ENCODE measurements at regions not wholly inside any gene's neighbourhood (a gene's known extent, or its start where the extent isn't known, plus 50 kb on each side); places are given as distances from the start of the nearest gene placed in this dataset.

DNA sequence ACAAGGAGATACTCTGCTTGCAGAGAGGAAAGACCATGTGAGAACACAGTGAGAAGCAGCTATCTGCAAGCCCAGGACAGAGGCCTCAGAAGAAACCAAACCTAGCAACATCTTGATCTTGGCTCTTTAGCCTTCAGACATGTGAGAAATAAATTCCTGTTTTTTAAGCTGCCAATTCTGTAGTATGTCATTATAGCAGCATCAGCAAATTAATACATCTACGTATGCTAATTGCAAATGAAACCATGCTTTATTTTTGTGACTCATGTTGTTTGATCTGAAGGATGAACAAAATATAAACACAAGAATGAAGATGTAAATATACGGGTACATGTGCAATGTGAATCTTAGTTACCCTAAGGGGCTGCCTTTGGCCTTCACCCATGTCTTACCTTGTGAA is 714.4 kb upstream of the ARPP21 start:
- H3K36me3 ChIP-seq = no peaks in the 10 kb centered on the region
- no peaks in the 10 kb centered on the region for H3K4me1 ChIP-seq
- no peak overlapping the region for H3K4me3 ChIP-seq
- no peaks in the 10 kb centered on the region for H3K27me3 ChIP-seq
- no peak overlapping the region for H3K27ac ChIP-seq
- no peaks in the 10 kb centered on the region for H3K9me3 ChIP-seq
- no peak for TF ChIP-seq CTCF (IDR thresholded peaks at IDR 0.05)
- intact Hi-C loops (cut with DNase I) = no loop called here
- no peak for DNase-seq (ENCODE audit: low spot score in 2 of 2)

- no peaks in the 10 kb centered on the region for H3K9me3 ChIP-seq
- no peak overlapping the region for H3K27ac ChIP-seq
- H3K36me3 ChIP-seq = no peaks in the 10 kb centered on the region
- TF ChIP-seq CTCF (IDR thresholded peaks at IDR 0.05) = no peak
- H3K4me1 ChIP-seq = no peaks in the 10 kb centered on the region
- intact Hi-C loops (cut with DNase I) = no loop called here
- H3K27me3 ChIP-seq = no peaks in the 10 kb centered on the region
- H3K4me3 ChIP-seq = no peak overlapping the region
- no peak for DNase-seq (ENCODE audit: low spot score in 2 of 2)
Observed at GRCh38 chr3:34925851-34926250, 713.5 kb upstream of the ARPP21 start.

DNA sequence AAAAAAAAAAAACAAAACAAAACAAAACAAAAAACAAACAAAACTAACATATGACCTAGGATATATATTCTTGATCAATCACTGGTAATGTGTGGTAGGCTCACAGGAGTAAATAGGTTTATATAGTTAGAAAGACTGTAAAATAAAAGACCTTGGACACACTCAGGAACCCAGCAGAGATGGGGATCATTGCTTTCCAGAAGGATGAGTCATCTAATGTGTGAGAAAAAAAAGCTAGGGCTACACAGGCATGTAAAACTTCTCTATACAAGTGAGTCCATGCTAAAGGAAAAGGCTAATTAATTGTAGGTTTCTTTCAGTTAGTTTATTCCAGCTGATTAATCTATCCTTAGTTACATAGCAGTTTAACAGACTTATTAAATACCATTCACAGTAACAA is 710.3 kb upstream of the ARPP21 start:
- no peaks in the 10 kb centered on the region for H3K9me3 ChIP-seq
- no peak overlapping the region for H3K4me3 ChIP-seq
- DNase-seq (ENCODE audit: low spot score in 2 of 2) = no peak
- TF ChIP-seq CTCF (IDR thresholded peaks at IDR 0.05) = no peak
- H3K4me1 ChIP-seq = no peaks in the 10 kb centered on the region
- no peaks in the 10 kb centered on the region for H3K27me3 ChIP-seq
- H3K36me3 ChIP-seq = no peaks in the 10 kb centered on the region
- intact Hi-C loops (cut with DNase I) = no loop called here
- no peak overlapping the region for H3K27ac ChIP-seq

DNA sequence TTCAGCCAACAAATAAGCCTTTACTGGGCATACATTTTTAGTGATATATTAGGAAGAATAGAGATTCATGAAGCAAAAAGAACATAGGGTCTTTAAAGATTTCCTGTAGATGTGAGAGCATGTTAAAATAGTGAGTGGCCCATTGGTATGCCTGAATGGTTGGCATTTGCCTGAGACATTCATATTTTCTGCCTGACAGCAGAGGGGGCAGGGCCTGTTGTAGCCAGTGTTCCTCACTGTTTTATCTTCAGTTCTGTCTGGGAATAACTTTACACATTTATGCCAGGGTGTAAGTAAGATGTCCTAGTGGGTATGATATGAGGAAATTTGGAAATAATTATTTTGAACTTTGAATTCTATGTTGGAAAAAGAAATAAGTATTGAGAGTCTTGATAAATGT is 704.7 kb upstream of the ARPP21 start:
- intact Hi-C loops (cut with DNase I) = no loop called here
- DNase-seq (ENCODE audit: low spot score in 2 of 2) = no peak
- H3K36me3 ChIP-seq = no peaks in the 10 kb centered on the region

DNA sequence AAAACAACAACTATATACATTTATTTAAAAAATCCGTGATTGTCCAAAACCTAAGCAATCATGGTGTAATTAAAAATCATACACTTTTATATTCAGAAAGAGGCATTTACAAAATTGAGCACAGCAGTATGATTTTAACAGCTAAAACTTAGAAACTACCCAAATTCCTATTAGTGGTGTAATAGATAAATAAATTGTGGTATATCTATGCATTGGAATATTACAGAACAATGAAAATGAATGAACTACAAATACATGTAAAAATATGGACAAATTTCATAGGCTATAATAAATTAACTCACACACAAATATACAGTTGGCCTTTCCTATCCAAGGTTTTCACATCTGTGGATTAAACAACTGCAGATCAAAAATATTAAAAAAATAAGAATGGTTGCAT is 700.5 kb upstream of the ARPP21 start:
- Histone ChIP-seq H3K4me3 (no peak overlapping the region), H3K4me1 (no peaks in the 10 kb centered on the region), H3K9me3 (peaks cover 0 to 5% of the 10 kb centered on the region in 2 donors), H3K36me3 (no peaks in the 10 kb centered on the region), H3K27ac (no peak overlapping the region), H3K27me3 (no peaks in the 10 kb centered on the region)
- intact Hi-C loops (cut with DNase I) = no loop called here
- DNase-seq (ENCODE audit: low spot score in 2 of 2) = no peak
- no peak for TF ChIP-seq CTCF (IDR thresholded peaks at IDR 0.05)

More for the DNA sequence above, 704.7 kb upstream of the ARPP21 start:
- H3K27ac ChIP-seq = no peak overlapping the region
- no peaks in the 10 kb centered on the region for H3K4me1 ChIP-seq
- no peaks in the 10 kb centered on the region for H3K27me3 ChIP-seq
- TF ChIP-seq CTCF (IDR thresholded peaks at IDR 0.05) = no peak
- H3K9me3 ChIP-seq = peaks cover 0 to 5% of the 10 kb centered on the region in 2 donors
- no peak overlapping the region for H3K4me3 ChIP-seq

DNA sequence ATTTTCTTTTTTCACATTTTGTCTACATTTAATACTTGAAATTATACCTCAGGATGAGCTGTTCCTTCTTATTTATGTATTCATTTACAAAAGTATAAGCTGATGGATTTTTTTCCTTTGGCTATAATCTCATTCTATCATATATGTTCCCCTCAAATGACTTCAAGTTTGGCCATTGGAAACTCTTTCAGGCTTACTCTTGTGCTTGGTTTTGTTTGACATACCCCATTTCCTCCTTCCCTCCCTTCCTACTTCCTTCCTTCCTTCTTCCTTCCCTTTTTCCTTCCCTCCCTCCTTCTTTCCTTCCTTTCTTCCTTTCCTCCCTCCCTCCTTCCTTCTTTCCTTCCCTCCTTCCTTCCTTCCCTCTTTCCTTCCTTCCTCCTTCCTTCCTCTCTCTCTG is 697.1 kb upstream of the ARPP21 start:
- H3K27ac ChIP-seq = no peak overlapping the region
- TF ChIP-seq CTCF (IDR thresholded peaks at IDR 0.05) = no peak
- peaks cover 0 to 5% of the 10 kb centered on the region in 2 donors for H3K9me3 ChIP-seq
- H3K4me3 ChIP-seq = no peak overlapping the region
- H3K27me3 ChIP-seq = no peaks in the 10 kb centered on the region
- intact Hi-C loops (cut with DNase I) = no loop called here
- DNase-seq (ENCODE audit: low spot score in 2 of 2) = no peak
- no peaks in the 10 kb centered on the region for H3K36me3 ChIP-seq
- H3K4me1 ChIP-seq = no peaks in the 10 kb centered on the region

Measured in ascending aorta (tissue), 2 donors.